WTC11 (cell line): ENCODE measurements at regions not wholly inside any gene's neighbourhood (a gene's known extent, or its start where the extent isn't known, plus 50 kb on each side); places are given as distances from the start of the nearest gene placed in this dataset.

Experiments used
- ATAC-seq: fragments of 200-7000 bp; cut with Tn5 transposase; 2 replicates; pipeline ENCODE4 v1.10.0; 2021; ENCODE audit warnings: mild to moderate bottlenecking, moderate library complexity
- CTCF ChIA-PET: fragments of 300-600 bp; sonication (Branson Sonifier 250); formaldehyde crosslinking; loops from one replicate; lab custom pipeline; 2021; ENCODE audit warnings: antibody characterized with exemption; lab: Charles Lee
- POLR2A ChIA-PET: fragments of 350-600 bp; sonication (Branson Sonifier 250); formaldehyde crosslinking; loops from one replicate; lab custom pipeline; 2021; ENCODE audit warnings: antibody characterized with exemption; lab: Charles Lee
- DNase-seq: peaks from one replicate; pipeline ENCODE4 v3.0.0; 2021; ENCODE audit warnings: low spot score
- H3K27ac Mint-ChIP-seq: 2 replicates; pipeline ENCODE4 v1.8.0; 2021; ENCODE audit warnings: mixed read lengths
- H3K27me3 Mint-ChIP-seq: 2 replicates; pipeline ENCODE4 v1.8.0; 2021; ENCODE audit warnings: low read depth, mild to moderate bottlenecking, moderate library complexity, mixed read lengths
- H3K36me3 Mint-ChIP-seq: 2 replicates; pipeline ENCODE4 v1.8.0; 2021; ENCODE audit warnings: mixed read lengths
- H3K4me1 Mint-ChIP-seq: 2 replicates; pipeline ENCODE4 v1.8.0; 2022; ENCODE audit warnings: mixed read lengths
- H3K4me3 Mint-ChIP-seq: 2 replicates; pipeline ENCODE4 v1.8.0; 2021; ENCODE audit warnings: mild to moderate bottlenecking, moderate library complexity, mixed read lengths
- H3K9me3 Mint-ChIP-seq: 2 replicates; pipeline ENCODE4 v1.8.0; 2021; ENCODE audit warnings: mixed read lengths
- ATF1 ChIP-seq: sonication (generic); formaldehyde crosslinking; IDR thresholded peaks from 2 replicates; pipeline ENCODE4 v1.8.1; 2023; ENCODE audit warnings: mild to moderate bottlenecking, moderate library complexity, missing genetic modification reagents
- CBFB ChIP-seq: sonication (generic); formaldehyde crosslinking; IDR thresholded peaks from 2 replicates; pipeline ENCODE4 v1.8.1; 2022; ENCODE audit warnings: mild to moderate bottlenecking, low read depth, missing genetic modification reagents
- EMX1 ChIP-seq: fragments of 250-450 bp; sonication (Bioruptor Pico); IDR thresholded peaks from 2 replicates; pipeline ENCODE4 v1.8.0; 2021; ENCODE audit warnings: mild to moderate bottlenecking
- FOXK1 ChIP-seq: sonication (generic); formaldehyde crosslinking; IDR thresholded peaks from 2 replicates; pipeline ENCODE4 v1.8.0; 2022; ENCODE audit warnings: mild to moderate bottlenecking, moderate library complexity, missing genetic modification reagents
- GABPB1 ChIP-seq: sonication (generic); formaldehyde crosslinking; IDR thresholded peaks from 2 replicates; pipeline ENCODE4 v1.8.1; 2023; ENCODE audit warnings: mild to moderate bottlenecking, missing genetic modification reagents
- JUN ChIP-seq: sonication (generic); formaldehyde crosslinking; IDR thresholded peaks from 2 replicates; pipeline ENCODE4 v1.8.0; 2023; ENCODE audit warnings: mild to moderate bottlenecking, missing genetic modification reagents
- NFE2L1 ChIP-seq: sonication (generic); formaldehyde crosslinking; IDR thresholded peaks from 2 replicates; pipeline ENCODE4 v1.8.1; 2023; ENCODE audit warnings: missing genetic modification reagents
- NFYB ChIP-seq: sonication (generic); formaldehyde crosslinking; conservative IDR thresholded peaks from 2 replicates; pipeline ENCODE4 v1.8.0; 2022; ENCODE audit warnings: low read depth, missing genetic modification reagents
- RELA ChIP-seq: sonication (generic); formaldehyde crosslinking; IDR thresholded peaks from 2 replicates; pipeline ENCODE4 v1.8.1; 2022; ENCODE audit warnings: missing genetic modification reagents, mild to moderate bottlenecking, borderline replicate concordance
- ZNF263 ChIP-seq: sonication (generic); formaldehyde crosslinking; IDR thresholded peaks from 2 replicates; pipeline ENCODE4 v1.8.1; 2022; ENCODE audit warnings: low read depth, mild to moderate bottlenecking, moderate library complexity, missing genetic modification reagents
- ZNF317 ChIP-seq: sonication (generic); formaldehyde crosslinking; IDR thresholded peaks from 2 replicates; pipeline ENCODE4 v1.8.1; 2023; ENCODE audit warnings: low read depth, mild to moderate bottlenecking, moderate library complexity, missing genetic modification reagents, borderline replicate concordance
- ZNF423 ChIP-seq: fragments of 250-450 bp; sonication (Bioruptor Pico); IDR thresholded peaks from 2 replicates; pipeline ENCODE4 v2.1.2; 2022; ENCODE audit warnings: mild to moderate bottlenecking, moderate library complexity
- TF ChIP-seq, protein P1 (sequence below): sonication (generic); formaldehyde crosslinking; conservative IDR thresholded peaks from 2 replicates; pipeline ENCODE4 v1.8.1; 2022; ENCODE audit warnings: mild to moderate bottlenecking, missing genetic modification reagents
- TF ChIP-seq, protein P2 (sequence below): fragments of 200-600 bp; IDR thresholded peaks from 2 replicates; pipeline ENCODE4 v1.8.0; 2022; ENCODE audit warnings: antibody characterized with exemption
- TF ChIP-seq, protein P3 (sequence below): sonication (generic); formaldehyde crosslinking; IDR thresholded peaks from 2 replicates; pipeline ENCODE4 v1.8.0; 2023; ENCODE audit warnings: missing genetic modification reagents, mild to moderate bottlenecking, borderline replicate concordance
- TF ChIP-seq, protein P4 (sequence below): sonication (generic); formaldehyde crosslinking; IDR thresholded peaks from 2 replicates; pipeline ENCODE4 v1.8.0; 2022; ENCODE audit warnings: missing genetic modification reagents
- TF ChIP-seq, protein P5 (sequence below): sonication (generic); formaldehyde crosslinking; IDR thresholded peaks from 2 replicates; pipeline ENCODE4 v1.8.1; 2023; ENCODE audit warnings: mild to moderate bottlenecking, missing genetic modification reagents
- TF ChIP-seq, protein P6 (sequence below): fragments of 250-450 bp; sonication (Bioruptor Pico); IDR thresholded peaks from 2 replicates; pipeline ENCODE4 v1.9.0; 2021; ENCODE audit warnings: moderate library complexity, mild to moderate bottlenecking, inconsistent platforms, borderline replicate concordance

DNA sequence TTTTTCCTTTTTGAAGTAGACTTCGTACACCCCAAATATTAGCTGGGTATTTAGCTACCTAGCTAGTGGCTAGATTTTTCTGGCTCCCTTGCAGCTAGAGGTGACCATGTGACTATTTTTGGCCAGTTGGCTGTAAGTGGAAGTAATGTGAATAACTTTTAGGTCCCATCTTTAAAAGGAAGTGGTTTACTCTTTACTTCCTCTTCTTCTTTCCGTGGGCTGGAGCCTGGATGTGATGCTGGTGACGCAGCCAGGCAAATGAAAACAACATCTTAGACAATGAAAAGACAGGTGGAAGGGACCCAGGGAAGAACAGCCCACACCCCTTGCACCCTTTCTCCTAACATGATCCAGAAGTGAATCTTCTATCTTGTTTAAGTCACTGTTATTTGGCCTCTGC is 245.5 kb downstream of the ATP23 start:
- POLR2A ChIA-PET: no interaction called here
- DNase-seq: no peak
- no peak overlapping the region for H3K4me3 Mint-ChIP-seq
- CTCF ChIA-PET: interaction anchor here (1.2 to 1.3 kb wide), 2 partner anchors 8 to 11 kb away, joined by 3 read pairs; no protein-coding TSS in a partner anchor
- peaks cover 5% of the 10 kb centered on the region; the same call in 1 of the 2 replicates for H3K36me3 Mint-ChIP-seq
- H3K9me3 Mint-ChIP-seq: peaks cover 14% of the 10 kb centered on the region
- H3K4me1 Mint-ChIP-seq: no peaks in the 10 kb centered on the region
- no peak overlapping the region for H3K27ac Mint-ChIP-seq
- ATAC-seq: no peak
- TF ChIP-seq, protein P1, sequence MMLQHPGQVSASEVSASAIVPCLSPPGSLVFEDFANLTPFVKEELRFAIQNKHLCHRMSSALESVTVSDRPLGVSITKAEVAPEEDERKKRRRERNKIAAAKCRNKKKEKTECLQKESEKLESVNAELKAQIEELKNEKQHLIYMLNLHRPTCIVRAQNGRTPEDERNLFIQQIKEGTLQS (CRISPR knock-in tag): no peak
- TF ChIP-seq ZNF263 (CRISPR knock-in tag): no peak
- TF ChIP-seq, all 79 proteins: peak for 0
- no peaks in the 10 kb centered on the region for H3K27me3 Mint-ChIP-seq

DNA sequence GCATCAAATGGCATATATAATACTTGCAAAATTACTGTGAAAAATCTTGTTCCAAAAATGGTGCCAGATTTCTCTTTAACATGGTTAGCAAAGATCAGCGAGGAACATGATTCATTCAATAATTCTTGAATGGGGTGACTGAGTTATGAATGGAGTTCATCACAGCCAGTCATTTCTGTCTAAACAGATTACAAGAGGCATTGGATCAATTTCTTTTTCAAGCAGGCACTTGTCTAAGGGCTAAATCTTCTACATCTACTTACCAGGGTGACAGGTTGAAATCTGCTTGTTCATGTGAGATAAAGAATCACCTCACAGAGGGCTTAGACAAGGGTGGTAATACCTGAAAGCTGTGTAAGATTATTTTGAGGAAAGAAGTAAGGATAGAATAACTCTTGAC is 247.7 kb downstream of the ATP23 start:
- TF ChIP-seq FOXK1 (CRISPR knock-in tag): no peak
- TF ChIP-seq JUN (CRISPR knock-in tag): no peak
- TF ChIP-seq ZNF263 (CRISPR knock-in tag): no peak
- TF ChIP-seq, protein P2, sequence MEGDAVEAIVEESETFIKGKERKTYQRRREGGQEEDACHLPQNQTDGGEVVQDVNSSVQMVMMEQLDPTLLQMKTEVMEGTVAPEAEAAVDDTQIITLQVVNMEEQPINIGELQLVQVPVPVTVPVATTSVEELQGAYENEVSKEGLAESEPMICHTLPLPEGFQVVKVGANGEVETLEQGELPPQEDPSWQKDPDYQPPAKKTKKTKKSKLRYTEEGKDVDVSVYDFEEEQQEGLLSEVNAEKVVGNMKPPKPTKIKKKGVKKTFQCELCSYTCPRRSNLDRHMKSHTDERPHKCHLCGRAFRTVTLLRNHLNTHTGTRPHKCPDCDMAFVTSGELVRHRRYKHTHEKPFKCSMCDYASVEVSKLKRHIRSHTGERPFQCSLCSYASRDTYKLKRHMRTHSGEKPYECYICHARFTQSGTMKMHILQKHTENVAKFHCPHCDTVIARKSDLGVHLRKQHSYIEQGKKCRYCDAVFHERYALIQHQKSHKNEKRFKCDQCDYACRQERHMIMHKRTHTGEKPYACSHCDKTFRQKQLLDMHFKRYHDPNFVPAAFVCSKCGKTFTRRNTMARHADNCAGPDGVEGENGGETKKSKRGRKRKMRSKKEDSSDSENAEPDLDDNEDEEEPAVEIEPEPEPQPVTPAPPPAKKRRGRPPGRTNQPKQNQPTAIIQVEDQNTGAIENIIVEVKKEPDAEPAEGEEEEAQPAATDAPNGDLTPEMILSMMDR: no peak
- TF ChIP-seq GABPB1 (CRISPR knock-in tag): no peak
- TF ChIP-seq RELA: no peak
- TF ChIP-seq, protein P3, sequence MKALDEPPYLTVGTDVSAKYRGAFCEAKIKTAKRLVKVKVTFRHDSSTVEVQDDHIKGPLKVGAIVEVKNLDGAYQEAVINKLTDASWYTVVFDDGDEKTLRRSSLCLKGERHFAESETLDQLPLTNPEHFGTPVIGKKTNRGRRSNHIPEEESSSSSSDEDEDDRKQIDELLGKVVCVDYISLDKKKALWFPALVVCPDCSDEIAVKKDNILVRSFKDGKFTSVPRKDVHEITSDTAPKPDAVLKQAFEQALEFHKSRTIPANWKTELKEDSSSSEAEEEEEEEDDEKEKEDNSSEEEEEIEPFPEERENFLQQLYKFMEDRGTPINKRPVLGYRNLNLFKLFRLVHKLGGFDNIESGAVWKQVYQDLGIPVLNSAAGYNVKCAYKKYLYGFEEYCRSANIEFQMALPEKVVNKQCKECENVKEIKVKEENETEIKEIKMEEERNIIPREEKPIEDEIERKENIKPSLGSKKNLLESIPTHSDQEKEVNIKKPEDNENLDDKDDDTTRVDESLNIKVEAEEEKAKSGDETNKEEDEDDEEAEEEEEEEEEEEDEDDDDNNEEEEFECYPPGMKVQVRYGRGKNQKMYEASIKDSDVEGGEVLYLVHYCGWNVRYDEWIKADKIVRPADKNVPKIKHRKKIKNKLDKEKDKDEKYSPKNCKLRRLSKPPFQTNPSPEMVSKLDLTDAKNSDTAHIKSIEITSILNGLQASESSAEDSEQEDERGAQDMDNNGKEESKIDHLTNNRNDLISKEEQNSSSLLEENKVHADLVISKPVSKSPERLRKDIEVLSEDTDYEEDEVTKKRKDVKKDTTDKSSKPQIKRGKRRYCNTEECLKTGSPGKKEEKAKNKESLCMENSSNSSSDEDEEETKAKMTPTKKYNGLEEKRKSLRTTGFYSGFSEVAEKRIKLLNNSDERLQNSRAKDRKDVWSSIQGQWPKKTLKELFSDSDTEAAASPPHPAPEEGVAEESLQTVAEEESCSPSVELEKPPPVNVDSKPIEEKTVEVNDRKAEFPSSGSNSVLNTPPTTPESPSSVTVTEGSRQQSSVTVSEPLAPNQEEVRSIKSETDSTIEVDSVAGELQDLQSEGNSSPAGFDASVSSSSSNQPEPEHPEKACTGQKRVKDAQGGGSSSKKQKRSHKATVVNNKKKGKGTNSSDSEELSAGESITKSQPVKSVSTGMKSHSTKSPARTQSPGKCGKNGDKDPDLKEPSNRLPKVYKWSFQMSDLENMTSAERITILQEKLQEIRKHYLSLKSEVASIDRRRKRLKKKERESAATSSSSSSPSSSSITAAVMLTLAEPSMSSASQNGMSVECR (CRISPR knock-in tag): no peak
- TF ChIP-seq NFE2L1 (CRISPR knock-in tag): no peak
- TF ChIP-seq CBFB: no peak
- TF ChIP-seq EMX1 (CRISPR knock-in tag): no peak
- TF ChIP-seq, protein P4, sequence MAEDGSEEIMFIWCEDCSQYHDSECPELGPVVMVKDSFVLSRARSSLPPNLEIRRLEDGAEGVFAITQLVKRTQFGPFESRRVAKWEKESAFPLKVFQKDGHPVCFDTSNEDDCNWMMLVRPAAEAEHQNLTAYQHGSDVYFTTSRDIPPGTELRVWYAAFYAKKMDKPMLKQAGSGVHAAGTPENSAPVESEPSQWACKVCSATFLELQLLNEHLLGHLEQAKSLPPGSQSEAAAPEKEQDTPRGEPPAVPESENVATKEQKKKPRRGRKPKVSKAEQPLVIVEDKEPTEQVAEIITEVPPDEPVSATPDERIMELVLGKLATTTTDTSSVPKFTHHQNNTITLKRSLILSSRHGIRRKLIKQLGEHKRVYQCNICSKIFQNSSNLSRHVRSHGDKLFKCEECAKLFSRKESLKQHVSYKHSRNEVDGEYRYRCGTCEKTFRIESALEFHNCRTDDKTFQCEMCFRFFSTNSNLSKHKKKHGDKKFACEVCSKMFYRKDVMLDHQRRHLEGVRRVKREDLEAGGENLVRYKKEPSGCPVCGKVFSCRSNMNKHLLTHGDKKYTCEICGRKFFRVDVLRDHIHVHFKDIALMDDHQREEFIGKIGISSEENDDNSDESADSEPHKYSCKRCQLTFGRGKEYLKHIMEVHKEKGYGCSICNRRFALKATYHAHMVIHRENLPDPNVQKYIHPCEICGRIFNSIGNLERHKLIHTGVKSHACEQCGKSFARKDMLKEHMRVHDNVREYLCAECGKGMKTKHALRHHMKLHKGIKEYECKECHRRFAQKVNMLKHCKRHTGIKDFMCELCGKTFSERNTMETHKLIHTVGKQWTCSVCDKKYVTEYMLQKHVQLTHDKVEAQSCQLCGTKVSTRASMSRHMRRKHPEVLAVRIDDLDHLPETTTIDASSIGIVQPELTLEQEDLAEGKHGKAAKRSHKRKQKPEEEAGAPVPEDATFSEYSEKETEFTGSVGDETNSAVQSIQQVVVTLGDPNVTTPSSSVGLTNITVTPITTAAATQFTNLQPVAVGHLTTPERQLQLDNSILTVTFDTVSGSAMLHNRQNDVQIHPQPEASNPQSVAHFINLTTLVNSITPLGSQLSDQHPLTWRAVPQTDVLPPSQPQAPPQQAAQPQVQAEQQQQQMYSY: no peak
- no peak for TF ChIP-seq ZNF423 (CRISPR knock-in tag)
- TF ChIP-seq, protein P5, sequence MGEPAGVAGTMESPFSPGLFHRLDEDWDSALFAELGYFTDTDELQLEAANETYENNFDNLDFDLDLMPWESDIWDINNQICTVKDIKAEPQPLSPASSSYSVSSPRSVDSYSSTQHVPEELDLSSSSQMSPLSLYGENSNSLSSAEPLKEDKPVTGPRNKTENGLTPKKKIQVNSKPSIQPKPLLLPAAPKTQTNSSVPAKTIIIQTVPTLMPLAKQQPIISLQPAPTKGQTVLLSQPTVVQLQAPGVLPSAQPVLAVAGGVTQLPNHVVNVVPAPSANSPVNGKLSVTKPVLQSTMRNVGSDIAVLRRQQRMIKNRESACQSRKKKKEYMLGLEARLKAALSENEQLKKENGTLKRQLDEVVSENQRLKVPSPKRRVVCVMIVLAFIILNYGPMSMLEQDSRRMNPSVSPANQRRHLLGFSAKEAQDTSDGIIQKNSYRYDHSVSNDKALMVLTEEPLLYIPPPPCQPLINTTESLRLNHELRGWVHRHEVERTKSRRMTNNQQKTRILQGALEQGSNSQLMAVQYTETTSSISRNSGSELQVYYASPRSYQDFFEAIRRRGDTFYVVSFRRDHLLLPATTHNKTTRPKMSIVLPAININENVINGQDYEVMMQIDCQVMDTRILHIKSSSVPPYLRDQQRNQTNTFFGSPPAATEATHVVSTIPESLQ (CRISPR knock-in tag): no peak
- TF ChIP-seq ZNF317 (CRISPR knock-in tag): no peak
- TF ChIP-seq, protein P6, sequence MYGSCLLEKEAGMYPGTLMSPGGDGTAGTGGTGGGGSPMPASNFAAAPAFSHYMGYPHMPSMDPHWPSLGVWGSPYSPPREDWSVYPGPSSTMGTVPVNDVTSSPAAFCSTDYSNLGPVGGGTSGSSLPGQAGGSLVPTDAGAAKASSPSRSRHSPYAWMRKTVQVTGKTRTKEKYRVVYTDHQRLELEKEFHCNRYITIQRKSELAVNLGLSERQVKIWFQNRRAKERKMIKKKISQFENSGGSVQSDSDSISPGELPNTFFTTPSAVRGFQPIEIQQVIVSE: no peak
- TF ChIP-seq ATF1: no peak
- TF ChIP-seq NFYB (CRISPR knock-in tag): no peak
- TF ChIP-seq, all 79 proteins: peak for 0
- POLR2A ChIA-PET: no interaction called here
- DNase-seq (no peak), ATAC-seq (no peak)
- CTCF ChIA-PET: no interaction called here
- Mint-ChIP-seq H3K9me3 (peaks cover 14% of the 10 kb centered on the region), H3K4me1 (no peaks in the 10 kb centered on the region), H3K4me3 (no peak overlapping the region), H3K27ac (no peak overlapping the region), H3K36me3 (peaks cover 5% of the 10 kb centered on the region; the same call in 1 of the 2 replicates), H3K27me3 (no peaks in the 10 kb centered on the region)
